Nephron progenitor cell (in vitro differentiated cells): ENCODE measurements at regions not wholly inside any gene's neighbourhood (a gene's known extent, or its start where the extent isn't known, plus 50 kb on each side); places are given as distances from the start of the nearest gene placed in this dataset.

Experiments used
- DNase-seq: peaks from one replicate; pipeline ENCODE4 v3.0.0; 2021
- H3K27ac Mint-ChIP-seq: 2 replicates; pipeline ENCODE4 v1.8.0; 2021; ENCODE audit warnings: mild to moderate bottlenecking, moderate library complexity, mixed read lengths
- H3K27me3 Mint-ChIP-seq: 2 replicates; pipeline ENCODE4 v1.8.0; 2021; ENCODE audit warnings: mild to moderate bottlenecking, low read depth, mixed read lengths; ENCODE audit not compliant: poor library complexity
- H3K36me3 Mint-ChIP-seq: 2 replicates; pipeline ENCODE4 v1.8.0; 2021; ENCODE audit warnings: low read depth, mixed read lengths
- H3K4me1 Mint-ChIP-seq: 2 replicates; pipeline ENCODE4 v1.8.0; 2021; ENCODE audit warnings: mixed read lengths
- H3K4me3 Mint-ChIP-seq: 2 replicates; pipeline ENCODE4 v1.8.0; 2021; ENCODE audit warnings: mild to moderate bottlenecking, moderate library complexity, mixed read lengths
- H3K9me3 Mint-ChIP-seq: 2 replicates; pipeline ENCODE4 v1.8.0; 2021; ENCODE audit warnings: mild to moderate bottlenecking, moderate library complexity, mixed read lengths
- CTCF ChIP-seq: fragments of 200-600 bp; sonication (generic); IDR thresholded peaks from 2 replicates; pipeline ENCODE4 v1.5.0; 2021; ENCODE audit warnings: antibody characterized with exemption

GRCh38 chr5:135199919-135200318, 165.9 kb upstream of the PITX1 start:
- DNase-seq = no peak
- H3K36me3 Mint-ChIP-seq = peaks cover 18% of the 10 kb centered on the region
- H3K9me3 Mint-ChIP-seq = peaks cover 59% of the 10 kb centered on the region
- H3K4me1 Mint-ChIP-seq = no peaks in the 10 kb centered on the region
- no peaks in the 10 kb centered on the region for H3K27me3 Mint-ChIP-seq
- no peak overlapping the region for H3K27ac Mint-ChIP-seq
- TF ChIP-seq CTCF = no peak
- no peak overlapping the region for H3K4me3 Mint-ChIP-seq

GRCh38 chr5:135196483-135196882, 162.5 kb upstream of the PITX1 start:
- Mint-ChIP-seq H3K36me3 (no peaks in the 10 kb centered on the region), H3K9me3 (peaks cover 30% of the 10 kb centered on the region), H3K4me1 (peaks cover 5% of the 10 kb centered on the region), H3K27ac (no peak overlapping the region), H3K27me3 (peaks cover 7% of the 10 kb centered on the region), H3K4me3 (no peak overlapping the region)
- DNase-seq = no peak
- TF ChIP-seq CTCF = no peak

- Mint-ChIP-seq H3K9me3 (peaks cover 30% of the 10 kb centered on the region), H3K4me1 (peaks cover 16% of the 10 kb centered on the region), H3K27ac (no peak overlapping the region), H3K27me3 (peaks cover 7% of the 10 kb centered on the region), H3K4me3 (no peak overlapping the region), H3K36me3 (no peaks in the 10 kb centered on the region)
- no peak for DNase-seq
- no peak for TF ChIP-seq CTCF
Observed at GRCh38 chr5:135195270-135195608, 161.2 kb upstream of the PITX1 start.

GRCh38 chr5:135194573-135195269, 160.7 kb upstream of the PITX1 start:
- H3K4me3 Mint-ChIP-seq = no peak overlapping the region
- no peaks in the 10 kb centered on the region for H3K36me3 Mint-ChIP-seq
- H3K27ac Mint-ChIP-seq = no peak overlapping the region
- no peak for DNase-seq
- peaks cover 7% of the 10 kb centered on the region for H3K27me3 Mint-ChIP-seq
- H3K4me1 Mint-ChIP-seq = peaks cover 21% of the 10 kb centered on the region
- H3K9me3 Mint-ChIP-seq = peaks cover 30% of the 10 kb centered on the region
- TF ChIP-seq CTCF = no peak

GRCh38 chr5:135194126-135194488, 160.1 kb upstream of the PITX1 start:
- H3K27ac Mint-ChIP-seq = no peak overlapping the region

More at GRCh38 chr5:135194126-135194488, 160.1 kb upstream of the PITX1 start:
- no peak for TF ChIP-seq CTCF
- H3K4me3 Mint-ChIP-seq = no peak overlapping the region
- DNase-seq = no peak
- peaks cover 8% of the 10 kb centered on the region for H3K27me3 Mint-ChIP-seq
- H3K36me3 Mint-ChIP-seq = no peaks in the 10 kb centered on the region
- peaks cover 28% of the 10 kb centered on the region for H3K4me1 Mint-ChIP-seq
- H3K9me3 Mint-ChIP-seq = peaks cover 30% of the 10 kb centered on the region
